HepG2 (cell line): ENCODE measurements at regions not wholly inside any gene's neighbourhood (a gene's known extent, or its start where the extent isn't known, plus 50 kb on each side); places are given as distances from the start of the nearest gene placed in this dataset.

Experiments used
- ATAC-seq: fragments of 200-7000 bp; cut with Tn5 transposase; 3 replicates; pipeline ENCODE4 v1.9.1; 2020; ENCODE audit warnings: mild to moderate bottlenecking, moderate library complexity
- BruUV-seq: library from RNA; stranded (reverse); fragments of 400-500 nt; replicated peaks from 2 replicates; lab custom pipeline; 2021; lab: Mats Ljungman, UMichigan
- CTCF ChIA-PET: fragments of 300-600 bp; formaldehyde crosslinking; extraction: SDS; loops from one replicate; lab custom pipeline; 2021; ENCODE audit warnings: low total read pairs, inconsistent platforms, low intra/inter-chr PET ratio; lab: Yijun Ruan, JAX
- POLR2A ChIA-PET: fragments of 350-600 bp; sonication (Branson Sonifier 250); formaldehyde crosslinking; loops from one replicate; lab custom pipeline; 2020; ENCODE audit warnings: antibody characterized with exemption, inconsistent platforms; lab: Yijun Ruan, JAX
- DNase-seq: peaks from one replicate; pipeline ENCODE4 v3.0.0-alpha.2; 2015; ENCODE audit warnings: low spot score
- FAIRE-seq: peaks from 3 replicates; lab custom pipeline; 2011; peaks lifted over from hg19 to GRCh38; lab: Jason Lieb, UNC
- H2AFZ ChIP-seq: one replicate; pipeline ENCODE4 v1.6.1; 2011; ENCODE audit warnings: low read length, inconsistent platforms
- H3K27ac ChIP-seq: fragments of 300-600 bp; 3 replicates; pipeline ENCODE4 v1.8.0; 2011; ENCODE audit warnings: mixed run types, mild to moderate bottlenecking, mixed read lengths, low read length, inconsistent platforms; ENCODE audit not compliant: insufficient read depth; ENCODE audit errors: extremely low read length
- H3K27me3 ChIP-seq, 2 experiments: fragments of 200-600 bp in 1 of 2; 2 replicates in 1 of 2; 3 replicates in 1 of 2; pipeline versions ENCODE4 v1.6.0 to v1.8.0; 2011; ENCODE audit warnings: low read length in 2 of 2, mild to moderate bottlenecking in 2 of 2, moderate library complexity in 2 of 2, inconsistent platforms in 1 of 2; ENCODE audit not compliant: insufficient read depth in 2 of 2, control insufficient read depth in 1 of 2
- H3K36me3 ChIP-seq, 2 experiments: fragments of 200-600 bp in 1 of 2; replicated peaks in 1 of 2; 2 replicates in 1 of 2; 3 replicates in 1 of 2; pipeline versions ENCODE4 v1.5.1 to v1.8.0; 2011; ENCODE audit warnings: low read length in 2 of 2, inconsistent platforms in 1 of 2; ENCODE audit not compliant: insufficient read depth in 2 of 2, control insufficient read depth in 1 of 2
- H3K4me1 ChIP-seq: 2 replicates; pipeline ENCODE4 v1.5.1; 2012; ENCODE audit warnings: low read length, inconsistent platforms; ENCODE audit not compliant: insufficient read depth
- H3K4me2 ChIP-seq: 2 replicates; pipeline ENCODE4 v1.6.0; 2011; ENCODE audit warnings: low read depth, low read length, inconsistent platforms
- H3K4me3 ChIP-seq, 3 experiments: fragments of 200-600 bp in 1 of 3; sonication (generic), shearing (Covaris generic) in 1 of 3; replicated peaks in 1 of 3; 2 replicates each; pipeline ENCODE4 v1.5.1; 2011 to 2016; ENCODE audit warnings: low read length in 3 of 3, inconsistent platforms in 2 of 3, low read depth in 2 of 3, mild to moderate bottlenecking in 2 of 3, control low read depth in 1 of 3, mixed read lengths in 1 of 3; ENCODE audit not compliant: insufficient read depth in 1 of 3
- H3K79me2 ChIP-seq: one replicate; pipeline ENCODE4 v1.6.1; 2011; ENCODE audit warnings: low read length, inconsistent platforms; ENCODE audit not compliant: insufficient read depth
- H3K9ac ChIP-seq: 2 replicates; pipeline ENCODE4 v1.6.0; 2011; ENCODE audit warnings: mild to moderate bottlenecking, low read depth, low read length, inconsistent platforms; ENCODE audit not compliant: insufficient read depth
- H3K9me3 ChIP-seq: 2 replicates; pipeline ENCODE4 v1.5.1; 2012; ENCODE audit warnings: mild to moderate bottlenecking, low read length
- H4K20me1 ChIP-seq: 2 replicates; pipeline ENCODE4 v1.6.0; 2011; ENCODE audit warnings: inconsistent platforms, mild to moderate bottlenecking, low read length, moderate library complexity; ENCODE audit not compliant: insufficient read depth
- ARNT2 ChIP-seq: sonication (generic); formaldehyde crosslinking; IDR thresholded peaks from 2 replicates; pipeline ENCODE4 v1.8.0; 2022; ENCODE audit warnings: mild to moderate bottlenecking, low read depth, missing genetic modification reagents, moderate library complexity
- CCAR2 ChIP-seq: fragments of 200-400 bp; formaldehyde crosslinking; optimal IDR thresholded peaks from 2 replicates; pipeline ENCODE3; 2018; ENCODE audit warnings: low read depth, mild to moderate bottlenecking, low read length, moderate library complexity
- E2F2 ChIP-seq: sonication (generic); formaldehyde crosslinking; IDR thresholded peaks from 2 replicates; pipeline ENCODE4 v1.4.0; 2020; ENCODE audit warnings: missing genetic modification reagents, borderline replicate concordance
- EHMT2 ChIP-seq: fragments of 200-600 bp; sonication (generic); IDR thresholded peaks from 2 replicates; pipeline ENCODE4 v1.7.0; 2017; ENCODE audit warnings: antibody characterized with exemption, low read depth, low read length, borderline replicate concordance
- MTA1 ChIP-seq: sonication (generic); formaldehyde crosslinking; IDR thresholded peaks from 2 replicates; pipeline ENCODE4 v1.4.0; 2020; ENCODE audit warnings: missing genetic modification reagents, mild to moderate bottlenecking, borderline replicate concordance
- REXO4 ChIP-seq: sonication (generic); formaldehyde crosslinking; IDR thresholded peaks from 2 replicates; pipeline ENCODE4 v1.8.0; 2022; ENCODE audit warnings: missing genetic modification reagents, mild to moderate bottlenecking, borderline replicate concordance
- ZEB1 ChIP-seq: IDR thresholded peaks from 2 replicates; pipeline ENCODE4 v1.6.1; 2012; ENCODE audit warnings: mild to moderate bottlenecking, low read depth, inconsistent platforms; ENCODE audit not compliant: insufficient replicate concordance
- WGBS: methylation state at CpG from one replicate; pipeline ENCODE4 v1.1.6; 2017; ENCODE audit warnings: low lambda C conversion rate; 5-methylcytosine and 5-hydroxymethylcytosine counted together
- in situ Hi-C: cut with HindIII; loops from 2 replicates; pipeline ENCODE4 v1.10.0; 2017; ENCODE audit warnings: low pct_unique_long_range_greater_than_20kb; ENCODE audit not compliant: extremely low pct_ligation_motif_present
- intact Hi-C: fragments of 100-400 bp; cut with micrococcal nuclease; formaldehyde crosslinking; loops from one replicate; pipeline ENCODE4 v1.10.0; 2022; ENCODE audit not compliant: unreplicated experiment
- TF ChIP-seq, protein P1 (sequence below): IDR thresholded peaks from 2 replicates; pipeline ENCODE4 v1.6.1; 2012; ENCODE audit warnings: low read depth, low read length, improper control_type of control experiment
- TF ChIP-seq, protein P2 (sequence below): sonication (generic); formaldehyde crosslinking; IDR thresholded peaks from 2 replicates; pipeline ENCODE4 v1.4.0; 2020; ENCODE audit warnings: missing genetic modification reagents
- TF ChIP-seq, protein P3 (sequence below): sonication (generic); formaldehyde crosslinking; IDR thresholded peaks from 2 replicates; pipeline ENCODE4 v1.5.0; 2020; ENCODE audit warnings: missing genetic modification reagents

- Histone ChIP-seq H2AFZ (no peak overlapping the region), H3K4me1 (no peaks in the 10 kb centered on the region), H3K79me2 (no peaks in the 10 kb centered on the region), H3K9ac (no peak overlapping the region), H4K20me1 (no peaks in the 10 kb centered on the region), H3K36me3 (no peaks in the 10 kb centered on the region), H3K27ac (no peak overlapping the region), H3K4me3 (no peak overlapping the region), H3K27me3 (no peaks in the 10 kb centered on the region), H3K9me3 (no peaks in the 10 kb centered on the region), H3K4me2 (no peak overlapping the region)
- 1% methylated on average over 4 of the region's 4 CpGs for WGBS
- no peak for TF ChIP-seq EHMT2
- TF ChIP-seq, protein P1, sequence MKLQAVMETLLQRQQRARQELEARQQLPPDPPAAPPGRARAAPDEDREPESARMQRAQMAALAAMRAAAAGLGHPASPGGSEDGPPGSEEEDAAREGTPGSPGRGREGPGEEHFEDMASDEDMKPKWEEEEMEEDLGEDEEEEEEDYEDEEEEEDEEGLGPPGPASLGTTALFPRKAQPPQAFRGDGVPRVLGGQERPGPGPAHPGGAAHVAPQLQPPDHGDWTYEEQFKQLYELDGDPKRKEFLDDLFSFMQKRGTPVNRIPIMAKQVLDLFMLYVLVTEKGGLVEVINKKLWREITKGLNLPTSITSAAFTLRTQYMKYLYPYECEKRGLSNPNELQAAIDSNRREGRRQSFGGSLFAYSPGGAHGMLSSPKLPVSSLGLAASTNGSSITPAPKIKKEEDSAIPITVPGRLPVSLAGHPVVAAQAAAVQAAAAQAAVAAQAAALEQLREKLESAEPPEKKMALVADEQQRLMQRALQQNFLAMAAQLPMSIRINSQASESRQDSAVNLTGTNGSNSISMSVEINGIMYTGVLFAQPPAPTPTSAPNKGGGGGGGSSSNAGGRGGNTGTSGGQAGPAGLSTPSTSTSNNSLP: no peak
- TF ChIP-seq, protein P2, sequence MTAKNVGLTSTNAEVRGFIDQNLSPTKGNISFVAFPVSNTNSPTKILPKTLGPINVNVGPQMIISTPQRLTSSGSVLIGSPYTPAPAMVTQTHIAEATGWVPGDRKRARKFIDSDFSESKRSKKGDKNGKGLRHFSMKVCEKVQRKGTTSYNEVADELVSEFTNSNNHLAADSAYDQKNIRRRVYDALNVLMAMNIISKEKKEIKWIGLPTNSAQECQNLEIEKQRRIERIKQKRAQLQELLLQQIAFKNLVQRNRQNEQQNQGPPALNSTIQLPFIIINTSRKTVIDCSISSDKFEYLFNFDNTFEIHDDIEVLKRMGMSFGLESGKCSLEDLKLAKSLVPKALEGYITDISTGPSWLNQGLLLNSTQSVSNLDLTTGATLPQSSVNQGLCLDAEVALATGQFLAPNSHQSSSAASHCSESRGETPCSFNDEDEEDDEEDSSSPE (CRISPR knock-in tag): no peak
- POLR2A ChIA-PET: no interaction called here
- in situ Hi-C loops: no loop called here
- no peak for DNase-seq
- intact Hi-C loops: no loop called here
- CTCF ChIA-PET: no interaction called here
- no peak for FAIRE-seq
- BruUV-seq: no TSS peak
- ATAC-seq: no peak
Observed at GRCh38 chr2:35160871-35161270, 1194.7 kb upstream of the CRIM1 start.

DNA sequence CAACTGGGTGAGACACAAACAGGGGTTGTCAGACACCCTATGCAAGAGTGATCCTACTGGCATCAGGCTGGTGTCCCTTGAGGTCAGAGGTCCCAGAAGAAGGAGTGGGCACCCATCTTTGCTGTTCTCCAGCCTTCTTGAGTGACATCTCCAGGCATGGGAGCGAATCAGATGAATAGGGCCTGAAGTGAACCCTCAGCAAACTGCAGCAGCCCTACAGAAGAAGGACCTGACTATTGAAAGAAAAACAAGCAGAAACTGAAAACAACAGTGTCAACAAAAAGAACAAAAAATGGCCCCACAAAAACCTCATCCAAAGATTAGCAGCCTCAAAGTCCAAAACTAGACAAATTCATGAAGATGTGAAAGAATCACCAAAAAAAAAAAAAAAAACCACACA lies 1229.7 kb upstream of the CRIM1 start:
- no TSS peak for BruUV-seq
- CTCF ChIA-PET: no interaction called here
- Histone ChIP-seq H3K27me3 (no peaks in the 10 kb centered on the region), H3K4me1 (no peaks in the 10 kb centered on the region), H3K27ac (no peak overlapping the region), H3K9ac (no peak overlapping the region), H4K20me1 (no peaks in the 10 kb centered on the region), H3K4me2 (no peak overlapping the region), H2AFZ (no peak overlapping the region), H3K9me3 (peaks cover 13% of the 10 kb centered on the region), H3K79me2 (no peaks in the 10 kb centered on the region), H3K4me3 (no peak overlapping the region), H3K36me3 (no peaks in the 10 kb centered on the region)
- ATAC-seq: no peak
- POLR2A ChIA-PET: no interaction called here
- no peak for DNase-seq
- in situ Hi-C loops: no loop called here
- FAIRE-seq: no peak
- WGBS: 5% methylated on average over 1 of the region's 1 CpG
- intact Hi-C loops: no loop called here
- TF ChIP-seq ZEB1: no peak
- TF ChIP-seq E2F2 (CRISPR knock-in tag): no peak
- no peak for TF ChIP-seq REXO4 (CRISPR knock-in tag)
- no peak for TF ChIP-seq CCAR2
- TF ChIP-seq, protein P3, sequence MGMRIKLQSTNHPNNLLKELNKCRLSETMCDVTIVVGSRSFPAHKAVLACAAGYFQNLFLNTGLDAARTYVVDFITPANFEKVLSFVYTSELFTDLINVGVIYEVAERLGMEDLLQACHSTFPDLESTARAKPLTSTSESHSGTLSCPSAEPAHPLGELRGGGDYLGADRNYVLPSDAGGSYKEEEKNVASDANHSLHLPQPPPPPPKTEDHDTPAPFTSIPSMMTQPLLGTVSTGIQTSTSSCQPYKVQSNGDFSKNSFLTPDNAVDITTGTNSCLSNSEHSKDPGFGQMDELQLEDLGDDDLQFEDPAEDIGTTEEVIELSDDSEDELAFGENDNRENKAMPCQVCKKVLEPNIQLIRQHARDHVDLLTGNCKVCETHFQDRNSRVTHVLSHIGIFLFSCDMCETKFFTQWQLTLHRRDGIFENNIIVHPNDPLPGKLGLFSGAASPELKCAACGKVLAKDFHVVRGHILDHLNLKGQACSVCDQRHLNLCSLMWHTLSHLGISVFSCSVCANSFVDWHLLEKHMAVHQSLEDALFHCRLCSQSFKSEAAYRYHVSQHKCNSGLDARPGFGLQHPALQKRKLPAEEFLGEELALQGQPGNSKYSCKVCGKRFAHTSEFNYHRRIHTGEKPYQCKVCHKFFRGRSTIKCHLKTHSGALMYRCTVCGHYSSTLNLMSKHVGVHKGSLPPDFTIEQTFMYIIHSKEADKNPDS (CRISPR knock-in tag): no peak
- TF ChIP-seq MTA1 (CRISPR knock-in tag): no peak
- no peak for TF ChIP-seq ARNT2
